Esophagus muscularis mucosa (tissue), 4 donors: ENCODE measurements at regions not wholly inside any gene's neighbourhood (a gene's known extent, or its start where the extent isn't known, plus 50 kb on each side); places are given as distances from the start of the nearest gene placed in this dataset.

Source experiments
- DNase-seq: peaks from one replicate; pipeline ENCODE4 v3.0.0-alpha.2; 2017; ENCODE audit errors: extremely low spot score
- H3K27ac ChIP-seq, 4 donors: fragments of 200-600 bp; sonication (generic); replicated peaks in 1 of 4; 1 replicate in 3 of 4; 2 replicates in 1 of 4; pipeline ENCODE4 v1.5.1; 2016 to 2019; ENCODE audit warnings: mild to moderate bottlenecking in 1 of 4
- H3K27me3 ChIP-seq, 4 donors: fragments of 200-600 bp; sonication (generic); one replicate each; pipeline versions ENCODE4 v1.5.1 to v1.6.0; 2016 to 2019
- H3K36me3 ChIP-seq, 4 donors: fragments of 200-600 bp; sonication (generic); one replicate each; pipeline ENCODE4 v1.5.1; 2016 to 2019
- H3K4me1 ChIP-seq, 4 donors: fragments of 200-600 bp; sonication (generic); one replicate each; pipeline ENCODE4 v1.5.1; 2016 to 2019
- H3K4me3 ChIP-seq, 4 donors: fragments of 200-600 bp; sonication (generic); 1 replicate in 2 of 4; 2 replicates in 2 of 4; pipeline ENCODE4 v1.5.1; 2016 to 2019; ENCODE audit warnings: mild to moderate bottlenecking in 4 of 4, moderate library complexity in 1 of 4
- H3K9me3 ChIP-seq, 4 donors: fragments of 200-600 bp; sonication (generic); 1 replicate in 3 of 4; 2 replicates in 1 of 4; pipeline ENCODE4 v1.5.1; 2016 to 2019
- CTCF ChIP-seq, 3 experiments: fragments of 200-600 bp in 2 of 3; fragments of 450-650 bp in 1 of 3; sonication (generic) in 2 of 3; IDR thresholded peaks; one replicate each; pipeline ENCODE4 v1.5.1; 2017 to 2019; ENCODE audit warnings: antibody characterized with exemption in 3 of 3, mild to moderate bottlenecking in 2 of 3, moderate library complexity in 1 of 3
- EP300 ChIP-seq: sonication (generic); formaldehyde crosslinking; IDR thresholded peaks from one replicate; pipeline ENCODE4 v1.6.1; 2017; ENCODE audit warnings: antibody characterized with exemption
- POLR2A ChIP-seq: fragments of 450-650 bp; IDR thresholded peaks from one replicate; pipeline ENCODE4 v1.6.1; 2017; ENCODE audit warnings: antibody characterized with exemption, moderate library complexity, mild to moderate bottlenecking, low read depth
- POLR2AphosphoS5 ChIP-seq, 2 donors: sonication (generic); formaldehyde crosslinking; IDR thresholded peaks; one replicate each; pipeline ENCODE4 v1.6.1; 2017; ENCODE audit warnings: antibody characterized with exemption in 2 of 2
- WGBS: methylation state at CpG from one replicate; pipeline ENCODE4 v1.1.5; 2018; 5-methylcytosine and 5-hydroxymethylcytosine counted together
- intact Hi-C: fragments of 100-400 bp; cut with DNase I; formaldehyde crosslinking; loops from one replicate; pipeline ENCODE4 v1.15.1; 2023

GRCh38 chr11:112477152-112477551 is 216.5 kb upstream of the PLET1 start:
- Histone ChIP-seq H3K27ac (no peak overlapping the region), H3K36me3 (no peaks in the 10 kb centered on the region), H3K4me1 (peaks cover 0 to 10% (median 4%) of the 10 kb centered on the region in 4 donors), H3K9me3 (no peaks in the 10 kb centered on the region), H3K27me3 (no peaks in the 10 kb centered on the region), H3K4me3 (no peak overlapping the region)
- intact Hi-C loops: no loop called here
- TF ChIP-seq EP300 (no peak), POLR2A (no peak), POLR2AphosphoS5 (IDR thresholded peaks at IDR 0.05) (no peak), CTCF (IDR thresholded peaks at IDR 0.05) (no peak)
- DNase-seq: peak; percentile 34
- 75% methylated on average over 2 of the region's 2 CpGs for WGBS

- TF ChIP-seq POLR2A (no peak), CTCF (IDR thresholded peaks at IDR 0.05) (no peak), POLR2AphosphoS5 (IDR thresholded peaks at IDR 0.05) (no peak), EP300 (no peak)
- WGBS: 80% methylated on average over 5 of the region's 6 CpGs
- no peaks in the 10 kb centered on the region for H3K36me3 ChIP-seq
- H3K27ac ChIP-seq: no peak overlapping the region
- peaks cover 0 to 10% (median 4%) of the 10 kb centered on the region in 4 donors for H3K4me1 ChIP-seq
- intact Hi-C loops: no loop called here
- H3K4me3 ChIP-seq: no peak overlapping the region
- H3K27me3 ChIP-seq: no peaks in the 10 kb centered on the region
- H3K9me3 ChIP-seq: no peaks in the 10 kb centered on the region
- peak; percentile 24 for DNase-seq
Measured at GRCh38 chr11:112477581-112478317, 217.1 kb upstream of the PLET1 start.

GRCh38 chr11:112478806-112479205 is 218.1 kb upstream of the PLET1 start:
- TF ChIP-seq CTCF (IDR thresholded peaks at IDR 0.05) (no peak), POLR2A (no peak), POLR2AphosphoS5 (IDR thresholded peaks at IDR 0.05) (no peak), EP300 (no peak)
- Histone ChIP-seq H3K36me3 (no peaks in the 10 kb centered on the region), H3K9me3 (no peaks in the 10 kb centered on the region), H3K4me1 (peaks cover 0 to 10% (median 4%) of the 10 kb centered on the region in 4 donors), H3K4me3 (no peak overlapping the region), H3K27ac (no peak overlapping the region), H3K27me3 (no peaks in the 10 kb centered on the region)
- peak; percentile 78 for DNase-seq
- 92% methylated on average over 4 of the region's 4 CpGs for WGBS
- intact Hi-C loops: no loop called here

- H3K27ac ChIP-seq: no peak overlapping the region
- no peaks in the 10 kb centered on the region for H3K36me3 ChIP-seq
- peak; percentile 78 for DNase-seq
- H3K9me3 ChIP-seq: no peaks in the 10 kb centered on the region
- TF ChIP-seq EP300 (no peak), POLR2AphosphoS5 (IDR thresholded peaks at IDR 0.05) (no peak), POLR2A (no peak), CTCF (IDR thresholded peaks at IDR 0.05) (no peak)
- no peaks in the 10 kb centered on the region for H3K27me3 ChIP-seq
- H3K4me1 ChIP-seq: peaks cover 0 to 10% (median 4%) of the 10 kb centered on the region in 4 donors
- intact Hi-C loops: no loop called here
- 64% methylated on average over 1 of the region's 1 CpG for WGBS
- H3K4me3 ChIP-seq: no peak overlapping the region
Measured at GRCh38 chr11:112481431-112481830, 220.8 kb upstream of the PLET1 start.
